ENCODE measurements at regions not wholly inside any gene's neighbourhood (a gene's known extent, or its start where the extent isn't known, plus 50 kb on each side); places are given as distances from the start of the nearest gene placed in this dataset.

- TF ChIP-seq E2F5 (CRISPR knock-in tag; IDR thresholded peaks at IDR 0.05) (no peak), FOXK1 (CRISPR knock-in tag; IDR thresholded peaks at IDR 0.05) (no peak), ZNF671 (CRISPR knock-in tag; IDR thresholded peaks at IDR 0.05) (no peak), CTCF (IDR thresholded peaks at IDR 0.05) (no peak), NR3C1 (CRISPR knock-in tag; conservative IDR thresholded peaks at IDR 0.05; ENCODE audit: low read depth) (no peak), USF1 (CRISPR knock-in tag; IDR thresholded peaks at IDR 0.05) (no peak), FOXP4 (CRISPR knock-in tag; IDR thresholded peaks at IDR 0.05) (no peak), IRF2 (CRISPR knock-in tag; IDR thresholded peaks at IDR 0.05; ENCODE audit: borderline replicate concordance, low read depth) (no peak)
These were observed 550.9 kb upstream of the ADAMTS9 start (continued) for GRCh38 chr3:65238652-65239051.

- Mint-ChIP-seq H3K27me3 (ENCODE audit: low read depth) (no peaks in the 10 kb centered on the region), H3K9me3 (peaks cover 10% of the 10 kb centered on the region), H3K4me3 (no peak overlapping the region), H3K27ac (no peak overlapping the region), H3K4me1 (no peaks in the 10 kb centered on the region), H3K36me3 (no peaks in the 10 kb centered on the region)
- ChIA-PET POLR2A (interaction anchor here (0.6 kb wide), 1 partner anchor 761 kb away, joined by 3 read pairs; no protein-coding TSS in a partner anchor), CTCF (interaction anchor here (0.8 kb wide), 1 partner anchor 10 kb away, joined by 4 read pairs; no protein-coding TSS in a partner anchor)
- DNase-seq (ENCODE audit: low spot score): no peak
- TF ChIP-seq TCF7 (CRISPR knock-in tag; IDR thresholded peaks at IDR 0.05; ENCODE audit: low read depth): no peak
- no peak for TF ChIP-seq ARID4B (CRISPR knock-in tag; IDR thresholded peaks at IDR 0.05; ENCODE audit: borderline replicate concordance)
- TF ChIP-seq ZNF671 (CRISPR knock-in tag; IDR thresholded peaks at IDR 0.05): no peak
- no peak for ATAC-seq
These were observed 546.7 kb upstream of the ADAMTS9 start for GRCh38 chr3:65234499-65234898.

GRCh38 chr3:65233561-65233960 lies 545.8 kb upstream of the ADAMTS9 start:
- H3K27me3 Mint-ChIP-seq (ENCODE audit: low read depth): no peaks in the 10 kb centered on the region
- TF ChIP-seq ZNF138 (CRISPR knock-in tag; conservative IDR thresholded peaks at IDR 0.05): no peak
- TF ChIP-seq SMAD3 (CRISPR knock-in tag; IDR thresholded peaks at IDR 0.05; ENCODE audit: borderline replicate concordance): no peak
- no peak for TF ChIP-seq NFATC4 (CRISPR knock-in tag; IDR thresholded peaks at IDR 0.05)
- no peak for TF ChIP-seq USF1 (CRISPR knock-in tag; IDR thresholded peaks at IDR 0.05)
- no peak overlapping the region for H3K27ac Mint-ChIP-seq
- ATAC-seq (no peak), DNase-seq (ENCODE audit: low spot score) (no peak)
- H3K9me3 Mint-ChIP-seq: peaks cover 6% of the 10 kb centered on the region
- no peaks in the 10 kb centered on the region for H3K4me1 Mint-ChIP-seq
- ChIA-PET CTCF (no interaction called here), POLR2A (no interaction called here)
- no peak overlapping the region for H3K4me3 Mint-ChIP-seq
- no peaks in the 10 kb centered on the region for H3K36me3 Mint-ChIP-seq

All from WTC11 (cell line).